T-cell (primary cell): ENCODE measurements at regions not wholly inside any gene's neighbourhood (a gene's known extent, or its start where the extent isn't known, plus 50 kb on each side); places are given as distances from the start of the nearest gene placed in this dataset.

Source experiments
- ATAC-seq, 4 experiments: fragments of 200-7000 bp in 3 of 4; fragments of 150-1000 bp in 1 of 4; cut with Tn5 transposase; replicated peaks in 1 of 4; 1 replicate in 3 of 4; 2 replicates in 1 of 4; pipeline ENCODE4 v1.10.0; 2021; ENCODE audit warnings: moderate library complexity in 3 of 4, mild to moderate bottlenecking in 2 of 4, moderate number of reproducible peaks in 1 of 4
- CTCF ChIA-PET, 2 donors: fragments of 300-600 bp; sonication (Branson Sonifier 250); formaldehyde crosslinking; loops; one replicate each; lab custom pipeline; 2022; ENCODE audit warnings: antibody characterized with exemption in 2 of 2; lab: Charles Lee
- POLR2A ChIA-PET, 2 donors: fragments of 300-600 bp; sonication (Branson Sonifier 250); formaldehyde crosslinking; loops; one replicate each; lab custom pipeline; 2022; ENCODE audit warnings: antibody characterized with exemption in 2 of 2; lab: Charles Lee
- DNase-seq, 35 experiments: peaks; one replicate each; pipeline versions ENCODE4 v3.0.0 to v3.0.0-alpha.2; 2013 to 2023
- H3K27ac ChIP-seq: one replicate; pipeline ENCODE4 v1.5.1; 2013; ENCODE audit warnings: low read length
- H3K27me3 ChIP-seq, 2 experiments: replicated peaks in 1 of 2; 1 replicate in 1 of 2; 2 replicates in 1 of 2; pipeline versions ENCODE4 v1.6.1 to v1.7.0; 2013; ENCODE audit warnings: low read length in 1 of 2, mixed read lengths in 1 of 2; ENCODE audit not compliant: control insufficient read depth in 2 of 2, insufficient read depth in 2 of 2; ENCODE audit errors: extremely low read depth in 1 of 2
- H3K36me3 ChIP-seq, 2 donors: 1 replicate in 1 of 2; 2 replicates in 1 of 2; pipeline versions ENCODE4 v1.6.1 to v1.7.0; 2013; ENCODE audit warnings: low read length in 1 of 2; ENCODE audit not compliant: control insufficient read depth in 2 of 2, insufficient read depth in 1 of 2; ENCODE audit errors: extremely low read depth in 1 of 2
- H3K4me1 ChIP-seq, 2 experiments: 1 replicate in 1 of 2; 2 replicates in 1 of 2; pipeline versions ENCODE4 v1.6.1 to v1.7.0; 2013; ENCODE audit warnings: low read length in 2 of 2, mixed read lengths in 1 of 2; ENCODE audit not compliant: insufficient read depth in 2 of 2, control insufficient read depth in 1 of 2; ENCODE audit errors: extremely low read depth in 1 of 2
- H3K4me3 ChIP-seq, 2 donors: 1 replicate in 1 of 2; 2 replicates in 1 of 2; pipeline versions ENCODE4 v1.5.1 to v1.7.0; 2013; ENCODE audit warnings: mild to moderate bottlenecking in 2 of 2, low read length in 1 of 2, moderate library complexity in 1 of 2; ENCODE audit not compliant: control insufficient read depth in 1 of 2; ENCODE audit errors: extremely low read depth in 1 of 2
- H3K9me3 ChIP-seq: 2 replicates; pipeline ENCODE4 v1.7.0; 2013
- H3K27ac Mint-ChIP-seq, 2 donors: one replicate each; pipeline ENCODE4 v1.8.0; 2020 to 2021; ENCODE audit warnings: mild to moderate bottlenecking in 2 of 2, mixed read lengths in 2 of 2
- H3K27me3 Mint-ChIP-seq, 2 donors: one replicate each; pipeline ENCODE4 v1.8.0; 2021 to 2022; ENCODE audit warnings: mixed read lengths in 2 of 2
- H3K36me3 Mint-ChIP-seq: one replicate; pipeline ENCODE4 v1.8.0; 2021; ENCODE audit warnings: mixed read lengths
- H3K4me1 Mint-ChIP-seq, 3 donors: one replicate each; pipeline ENCODE4 v1.8.0; 2020 to 2022; ENCODE audit warnings: mixed read lengths in 3 of 3, mild to moderate bottlenecking in 1 of 3
- H3K4me3 Mint-ChIP-seq, 3 donors: one replicate each; pipeline ENCODE4 v1.8.0; 2020 to 2022; ENCODE audit warnings: mild to moderate bottlenecking in 3 of 3, mixed read lengths in 3 of 3, moderate library complexity in 3 of 3
- H3K9me3 Mint-ChIP-seq, 3 donors: one replicate each; pipeline ENCODE4 v1.8.0; 2020 to 2022; ENCODE audit warnings: mixed read lengths in 3 of 3
- WGBS: methylation state at CpG from one replicate; pipeline ENCODE4 v1.1.5; 2013; ENCODE audit warnings: missing lambda C conversion rate; ENCODE audit not compliant: insufficient coverage; 5-methylcytosine and 5-hydroxymethylcytosine counted together

DNA sequence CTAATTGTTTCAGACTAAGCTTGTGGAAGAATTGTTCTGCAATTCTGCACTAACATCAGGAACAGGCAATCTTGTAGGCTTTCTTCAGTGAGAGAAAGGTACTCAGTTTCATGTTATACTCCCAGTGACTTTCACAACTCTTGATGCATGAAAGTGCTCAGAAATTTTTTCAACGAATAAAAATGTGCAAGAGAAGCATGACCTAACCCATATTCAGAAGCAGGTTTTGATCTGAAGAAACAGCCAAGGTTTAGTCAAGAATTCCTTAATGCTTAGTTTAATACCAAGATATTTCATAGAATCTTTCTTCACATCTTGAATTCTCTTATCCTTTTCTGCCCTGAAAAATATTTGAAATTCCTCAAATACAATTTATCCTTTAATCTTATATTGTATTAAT is 197.2 kb upstream of the CSNK1A1L start:
- Mint-ChIP-seq H3K27me3 (no peaks in the 10 kb centered on the region), H3K9me3 (peaks cover 0 to 9% (median 6%) of the 10 kb centered on the region in 3 donors), H3K4me1 (no peaks in the 10 kb centered on the region), H3K27ac (no peak overlapping the region), H3K4me3 (no peak overlapping the region), H3K36me3 (no peaks in the 10 kb centered on the region)
- Histone ChIP-seq H3K9me3 (no peaks in the 10 kb centered on the region), H3K4me1 (no peaks in the 10 kb centered on the region), H3K36me3 (no peaks in the 10 kb centered on the region), H3K27me3 (no peaks in the 10 kb centered on the region), H3K27ac (no peak overlapping the region), H3K4me3 (no peak overlapping the region)
- no CpG with 5 or more reads among the region's 1 CpG for WGBS
- POLR2A ChIA-PET: interaction anchor here in 1 of 2 donors (0.6 kb wide), 1 partner anchor 466 kb away, joined by 3 read pairs; no protein-coding TSS in a partner anchor
- CTCF ChIA-PET: no interaction called here
- DNase-seq (no peak), ATAC-seq (no peak)

DNA sequence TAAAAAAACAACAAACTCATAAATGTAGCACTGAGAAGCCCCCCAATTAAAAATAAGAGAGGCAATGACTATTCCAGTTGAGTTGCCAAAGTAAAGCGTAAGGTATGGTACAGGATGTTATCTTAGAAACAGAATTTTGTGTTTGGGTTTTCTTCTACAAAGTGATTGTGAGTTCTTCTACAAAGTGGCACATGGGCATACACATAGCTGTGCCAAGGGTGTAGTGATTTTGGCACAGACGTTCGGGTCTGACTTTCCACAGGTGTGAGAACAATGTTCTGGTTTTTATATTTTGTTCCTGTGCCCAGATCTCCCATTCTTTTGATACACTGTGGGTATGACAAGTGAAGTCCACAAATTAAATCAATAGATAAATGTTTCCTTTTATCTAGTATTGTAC is 190.1 kb upstream of the CSNK1A1L start:
- ChIA-PET CTCF (no interaction called here), POLR2A (no interaction called here)
- H3K4me1 ChIP-seq: no peaks in the 10 kb centered on the region
- H3K36me3 ChIP-seq: no peaks in the 10 kb centered on the region
- H3K27me3 ChIP-seq: no peaks in the 10 kb centered on the region
- Mint-ChIP-seq H3K36me3 (no peaks in the 10 kb centered on the region), H3K9me3 (peaks cover 0 to 9% (median 6%) of the 10 kb centered on the region in 3 donors), H3K4me1 (no peaks in the 10 kb centered on the region), H3K4me3 (no peak overlapping the region), H3K27ac (no peak overlapping the region), H3K27me3 (no peaks in the 10 kb centered on the region)
- no peak overlapping the region for H3K4me3 ChIP-seq
- no peak overlapping the region for H3K27ac ChIP-seq
- no peak for ATAC-seq
- no peak for DNase-seq
- WGBS: 80% methylated on average over 1 of the region's 3 CpGs
- no peaks in the 10 kb centered on the region for H3K9me3 ChIP-seq

DNA sequence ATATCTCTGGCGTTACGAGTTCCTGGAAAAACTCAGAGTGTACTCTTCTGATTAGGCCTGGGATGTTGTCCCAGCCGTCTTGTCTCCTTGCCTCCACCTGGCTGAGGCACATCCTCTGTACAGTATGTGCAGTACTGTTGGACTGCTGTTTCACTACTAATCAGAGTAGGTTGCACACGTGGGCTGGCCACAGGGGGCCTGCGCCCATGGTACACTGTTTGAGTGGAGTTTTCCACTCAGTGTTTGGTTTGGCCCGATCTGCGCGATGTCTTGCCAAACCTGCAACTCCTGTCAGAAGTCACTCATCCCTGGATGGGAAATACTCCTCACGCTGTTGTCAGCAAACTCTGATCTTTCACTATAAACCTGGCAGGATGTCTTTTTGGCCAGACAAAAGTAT is 189.6 kb upstream of the CSNK1A1L start:
- 83% methylated on average over 8 of the region's 9 CpGs for WGBS
- Histone ChIP-seq H3K4me1 (no peaks in the 10 kb centered on the region), H3K36me3 (no peaks in the 10 kb centered on the region), H3K27ac (no peak overlapping the region), H3K9me3 (no peaks in the 10 kb centered on the region), H3K27me3 (no peaks in the 10 kb centered on the region), H3K4me3 (no peak overlapping the region)
- peaks cover 0 to 9% (median 6%) of the 10 kb centered on the region in 3 donors for H3K9me3 Mint-ChIP-seq
- H3K4me1 Mint-ChIP-seq: no peaks in the 10 kb centered on the region
- CTCF ChIA-PET: no interaction called here
- H3K27ac Mint-ChIP-seq: no peak overlapping the region
- no peaks in the 10 kb centered on the region for H3K36me3 Mint-ChIP-seq
- ATAC-seq (no peak), DNase-seq (no peak)
- no peaks in the 10 kb centered on the region for H3K27me3 Mint-ChIP-seq
- POLR2A ChIA-PET: no interaction called here
- H3K4me3 Mint-ChIP-seq: no peak overlapping the region

DNA sequence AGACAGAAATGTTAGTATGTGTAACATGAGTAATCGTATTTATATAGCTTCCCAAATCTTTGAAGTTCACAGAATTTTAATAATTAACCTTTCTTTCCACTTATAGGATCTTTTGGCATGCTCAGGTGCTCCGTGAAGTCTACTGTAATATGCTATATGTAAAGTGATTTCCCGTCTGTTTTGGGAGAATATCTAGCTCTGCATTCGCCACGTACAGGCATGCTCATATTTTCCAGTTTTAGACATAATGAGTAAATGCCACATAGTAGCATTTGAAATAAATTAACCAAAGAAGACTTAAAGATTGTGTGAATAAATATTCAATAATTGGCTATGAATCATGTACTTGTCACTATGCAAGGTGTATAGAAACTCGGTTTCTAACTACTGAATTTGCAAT is 189.0 kb upstream of the CSNK1A1L start:
- POLR2A ChIA-PET: no interaction called here
- Histone ChIP-seq H3K4me1 (no peaks in the 10 kb centered on the region), H3K36me3 (no peaks in the 10 kb centered on the region), H3K27ac (no peak overlapping the region), H3K27me3 (no peaks in the 10 kb centered on the region), H3K4me3 (no peak overlapping the region), H3K9me3 (no peaks in the 10 kb centered on the region)
- Mint-ChIP-seq H3K4me1 (no peaks in the 10 kb centered on the region), H3K9me3 (peaks cover 0 to 9% (median 6%) of the 10 kb centered on the region in 3 donors), H3K36me3 (no peaks in the 10 kb centered on the region), H3K27ac (no peak overlapping the region), H3K4me3 (no peak overlapping the region), H3K27me3 (no peaks in the 10 kb centered on the region)
- no peak for DNase-seq
- no CpG with 5 or more reads among the region's 6 CpGs for WGBS
- CTCF ChIA-PET: no interaction called here
- no peak for ATAC-seq

DNA sequence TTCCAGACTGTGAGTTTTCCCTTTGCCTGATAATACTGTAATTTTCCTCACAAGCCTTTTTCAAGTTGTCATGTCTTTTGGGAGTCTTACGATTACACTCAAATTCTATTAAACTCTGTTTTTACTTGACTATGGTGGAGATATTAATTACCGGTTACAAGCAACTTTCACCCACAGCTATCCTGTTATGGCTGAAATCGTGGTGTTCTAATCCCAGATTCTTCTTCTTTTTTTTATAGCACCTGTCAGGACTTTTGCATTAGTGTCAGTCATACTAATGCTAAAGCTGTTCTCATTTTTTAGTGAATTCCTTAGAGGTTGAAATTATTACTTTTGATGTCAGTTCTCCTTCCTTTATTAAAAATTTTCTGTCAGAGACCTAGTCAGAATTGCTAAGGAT is 187.8 kb upstream of the CSNK1A1L start:
- DNase-seq (no peak), ATAC-seq (no peak)
- no CpG with 5 or more reads among the region's 3 CpGs for WGBS
- Histone ChIP-seq H3K4me3 (no peak overlapping the region), H3K27me3 (no peaks in the 10 kb centered on the region), H3K4me1 (no peaks in the 10 kb centered on the region), H3K9me3 (no peaks in the 10 kb centered on the region), H3K27ac (no peak overlapping the region), H3K36me3 (no peaks in the 10 kb centered on the region)
- no peaks in the 10 kb centered on the region for H3K27me3 Mint-ChIP-seq
- POLR2A ChIA-PET: no interaction called here
- H3K27ac Mint-ChIP-seq: no peak overlapping the region
- H3K4me1 Mint-ChIP-seq: no peaks in the 10 kb centered on the region
- peaks cover 0 to 3% (median 0%) of the 10 kb centered on the region in 3 donors for H3K9me3 Mint-ChIP-seq
- H3K36me3 Mint-ChIP-seq: no peaks in the 10 kb centered on the region
- CTCF ChIA-PET: no interaction called here
- H3K4me3 Mint-ChIP-seq: no peak overlapping the region

DNA sequence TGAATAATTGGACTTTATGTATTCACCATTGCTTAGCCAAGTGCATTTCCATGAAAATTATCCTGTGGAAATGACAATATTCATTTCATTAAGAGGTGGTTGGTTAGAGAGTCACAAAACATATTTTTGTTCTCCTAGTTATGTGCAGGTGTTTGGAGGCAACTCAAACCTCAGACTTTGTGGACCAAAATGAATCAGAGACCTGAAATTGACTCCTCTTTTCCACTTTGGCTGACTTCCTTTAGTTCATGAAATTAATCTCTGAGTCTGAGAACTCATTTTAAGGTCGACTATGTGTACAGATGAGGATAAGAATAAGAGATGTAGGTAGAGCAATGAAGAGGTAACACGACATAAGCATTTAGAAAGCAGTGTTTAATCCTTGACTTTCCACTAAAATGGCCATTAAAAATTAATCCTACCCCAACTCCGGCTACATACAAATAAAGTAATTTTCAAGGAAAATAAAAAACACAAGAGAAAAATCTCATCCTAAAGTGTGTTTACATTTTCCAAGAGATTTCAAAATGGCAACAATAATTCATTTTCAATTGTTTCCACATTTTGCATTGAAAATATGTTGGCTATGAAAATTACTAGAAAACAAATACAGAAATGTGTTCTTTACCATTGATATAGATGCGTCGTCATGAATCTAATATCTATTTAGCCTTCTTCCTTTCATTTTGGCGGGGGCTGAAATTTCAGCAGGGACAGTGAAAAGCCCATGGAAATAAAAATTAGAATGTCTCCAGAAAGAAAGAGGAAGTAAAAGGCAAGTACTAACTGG is 185.4 kb upstream of the CSNK1A1L start:
- no peaks in the 10 kb centered on the region for H3K36me3 ChIP-seq
- H3K4me1 ChIP-seq: no peaks in the 10 kb centered on the region
- no peaks in the 10 kb centered on the region for H3K27me3 Mint-ChIP-seq
- H3K27ac Mint-ChIP-seq: no peak overlapping the region
- H3K4me3 ChIP-seq: no peak overlapping the region
- H3K4me3 Mint-ChIP-seq: no peak overlapping the region
- no peak for DNase-seq
- H3K9me3 ChIP-seq: no peaks in the 10 kb centered on the region
- H3K36me3 Mint-ChIP-seq: no peaks in the 10 kb centered on the region
- ChIA-PET POLR2A (no interaction called here), CTCF (no interaction called here)
- H3K27me3 ChIP-seq: no peaks in the 10 kb centered on the region
- H3K27ac ChIP-seq: no peak overlapping the region
- H3K4me1 Mint-ChIP-seq: no peaks in the 10 kb centered on the region
- no peak for ATAC-seq
- WGBS: no CpG with 5 or more reads among the region's 6 CpGs
- peaks cover 0 to 5% (median 3%) of the 10 kb centered on the region in 3 donors for H3K9me3 Mint-ChIP-seq
